K562 (cell line): ENCODE measurements at regions not wholly inside any gene's neighbourhood (a gene's known extent, or its start where the extent isn't known, plus 50 kb on each side); places are given as distances from the start of the nearest gene placed in this dataset.

ENCODE experiments used
- ATAC-seq: fragments of 200-7000 bp; cut with Tn5 transposase; 3 replicates; pipeline ENCODE4 v1.9.1; 2020; ENCODE audit warnings: moderate library complexity
- BruUV-seq: library from RNA; stranded (reverse); fragments of 400-500 nt; replicated peaks from 2 replicates; lab custom pipeline; 2021; lab: Mats Ljungman, UMichigan
- CTCF ChIA-PET: fragments of 300-600 bp; formaldehyde crosslinking; extraction: SDS; loops from one replicate; lab custom pipeline; 2021; ENCODE audit warnings: low intra/inter-chr PET ratio; lab: Yijun Ruan, JAX
- POLR2A ChIA-PET: fragments of 300-600, 350-650 bp; sonication (Branson Sonifier 250); formaldehyde crosslinking; extraction: SDS; loops from one replicate; lab custom pipeline; 2021; ENCODE audit warnings: antibody characterized with exemption, inconsistent platforms; lab: Yijun Ruan, JAX
- DNase-seq, 4 experiments: peaks; one replicate each; pipeline versions ENCODE4 v3.0.0 to v3.0.0-alpha.2; 2011 to 2018; ENCODE audit warnings: low spot score in 3 of 4, mixed read lengths in 3 of 4; ENCODE audit errors: extremely low read depth in 1 of 4
- FAIRE-seq: peaks from 2 replicates; lab custom pipeline; 2011; peaks lifted over from hg19 to GRCh38; lab: Jason Lieb, UNC
- H2AFZ ChIP-seq: 2 replicates; pipeline ENCODE4 v1.6.0; 2011; ENCODE audit warnings: low read depth, low read length, control low read depth, inconsistent platforms
- H3K27ac ChIP-seq: fragments of 200-600 bp; 3 replicates; pipeline ENCODE4 v1.8.0; 2011; ENCODE audit warnings: low read depth, mild to moderate bottlenecking, control low read depth, inconsistent platforms, low read length, moderate library complexity, mixed read lengths; ENCODE audit errors: extremely low read depth
- H3K27me3 ChIP-seq, 2 experiments: fragments of 300-600 bp in 1 of 2; 2 replicates in 1 of 2; 3 replicates in 1 of 2; pipeline versions ENCODE4 v1.6.0 to v1.8.0; 2011; ENCODE audit warnings: inconsistent platforms in 2 of 2, low read length in 2 of 2, mild to moderate bottlenecking in 1 of 2, mixed read lengths in 1 of 2, moderate library complexity in 1 of 2; ENCODE audit not compliant: control insufficient read depth in 2 of 2, insufficient read depth in 2 of 2
- H3K36me3 ChIP-seq: fragments of 300-600 bp; 3 replicates; pipeline ENCODE4 v1.8.0; 2011; ENCODE audit warnings: mild to moderate bottlenecking, low read length, inconsistent platforms; ENCODE audit not compliant: control insufficient read depth, insufficient read depth
- H3K4me1 ChIP-seq, 2 experiments: fragments of 200-600 bp in 1 of 2; replicated peaks in 1 of 2; 2 replicates in 1 of 2; 3 replicates in 1 of 2; pipeline versions ENCODE4 v1.5.1 to v1.8.0; 2011; ENCODE audit warnings: inconsistent platforms in 2 of 2, low read length in 2 of 2, mild to moderate bottlenecking in 1 of 2, mixed read lengths in 1 of 2, moderate library complexity in 1 of 2; ENCODE audit not compliant: control insufficient read depth in 2 of 2, insufficient read depth in 2 of 2
- H3K4me2 ChIP-seq: 2 replicates; pipeline ENCODE4 v1.6.1; 2011; ENCODE audit warnings: low read length, control low read depth, inconsistent platforms, mixed read lengths; ENCODE audit not compliant: insufficient read depth
- H3K4me3 ChIP-seq: fragments of 200-600 bp; sonication (generic), shearing (Covaris generic); 2 replicates; pipeline ENCODE4 v1.5.1; 2016; ENCODE audit warnings: control low read depth, inconsistent platforms
- H3K79me2 ChIP-seq: fragments of 200-600 bp; 3 replicates; pipeline ENCODE4 v1.8.0; 2011; ENCODE audit warnings: low read length, inconsistent platforms; ENCODE audit not compliant: control insufficient read depth, insufficient read depth
- H3K9ac ChIP-seq, 2 experiments: 2 replicates each; pipeline versions ENCODE4 v1.6.0 to v1.6.1; 2011; ENCODE audit warnings: low read depth in 2 of 2, low read length in 2 of 2, control low read depth in 1 of 2, inconsistent platforms in 1 of 2, mild to moderate bottlenecking in 1 of 2, mixed read lengths in 1 of 2; ENCODE audit not compliant: insufficient read depth in 1 of 2
- H3K9me1 ChIP-seq: one replicate; pipeline ENCODE4 v1.6.0; 2011; ENCODE audit warnings: inconsistent platforms, mild to moderate bottlenecking, low read length, moderate library complexity; ENCODE audit not compliant: control insufficient read depth, insufficient read depth
- H3K9me3 ChIP-seq: replicated peaks from 2 replicates; pipeline ENCODE4 v1.5.1; 2011; ENCODE audit warnings: low read depth, low read length, inconsistent platforms; ENCODE audit not compliant: control insufficient read depth, insufficient read depth
- H4K20me1 ChIP-seq: replicated peaks from 2 replicates; pipeline ENCODE4 v1.6.1; 2011; ENCODE audit warnings: low read length, inconsistent platforms, mixed read lengths; ENCODE audit not compliant: control insufficient read depth, insufficient read depth
- ATF2 ChIP-seq: sonication (generic); formaldehyde crosslinking; IDR thresholded peaks from 2 replicates; pipeline ENCODE4 v1.8.1; 2022; ENCODE audit warnings: missing genetic modification reagents
- ETS2 ChIP-seq: IDR thresholded peaks from 2 replicates; pipeline ENCODE4 v1.6.1; 2016; ENCODE audit warnings: borderline replicate concordance, missing genetic modification characterization, mild to moderate bottlenecking, moderate library complexity, missing compliant biosample characterization; ENCODE audit not compliant: poor library complexity, severe bottlenecking
- GABPB1 ChIP-seq: sonication (generic); formaldehyde crosslinking; IDR thresholded peaks from 2 replicates; pipeline ENCODE4 v1.8.0; 2022; ENCODE audit warnings: mild to moderate bottlenecking, missing genetic modification reagents
- HDAC6 ChIP-seq: IDR thresholded peaks from 2 replicates; pipeline ENCODE4 v1.6.1; 2012; ENCODE audit warnings: low read depth, mild to moderate bottlenecking, control low read depth, inconsistent platforms, low read length, moderate library complexity
- JUND ChIP-seq, 2 experiments: IDR thresholded peaks; 2 replicates in 1 of 2; 3 replicates in 1 of 2; pipeline ENCODE4 v1.6.1; 2011; ENCODE audit warnings: borderline replicate concordance in 2 of 2, low read depth in 2 of 2, low read length in 2 of 2, improper control_type of control experiment in 1 of 2, missing biosample characterization in 1 of 2, missing genetic modification characterization in 1 of 2, missing genetic modification reagents in 1 of 2
- L3MBTL2 ChIP-seq: fragments of 450-650 bp; IDR thresholded peaks from 2 replicates; pipeline ENCODE4 v1.6.1; 2016; ENCODE audit warnings: mild to moderate bottlenecking, moderate library complexity
- PPARD ChIP-seq: fragments of 250-450 bp; sonication (Bioruptor Pico); IDR thresholded peaks from 2 replicates; pipeline ENCODE4 v1.8.0; 2022; ENCODE audit warnings: inconsistent platforms, mild to moderate bottlenecking, moderate library complexity
- TAF1 ChIP-seq: IDR thresholded peaks from 2 replicates; pipeline ENCODE4 v1.6.1; 2011; ENCODE audit warnings: mild to moderate bottlenecking, low read length, moderate library complexity; ENCODE audit not compliant: insufficient read depth, control insufficient read depth, severe bottlenecking; ENCODE audit errors: extremely low read depth
- TEAD2 ChIP-seq: fragments of 450-650 bp; IDR thresholded peaks from 2 replicates; pipeline ENCODE4 v1.6.1; 2016; ENCODE audit warnings: missing genetic modification characterization, control low read depth, missing compliant biosample characterization
- ZBTB9 ChIP-seq: fragments of 450-650 bp; formaldehyde crosslinking; IDR thresholded peaks from 2 replicates; pipeline ENCODE4 v1.4.0; 2020; ENCODE audit warnings: mild to moderate bottlenecking, moderate library complexity
- ZNF175 ChIP-seq: fragments of 200-800 bp; sonication (Bioruptor generic); IDR thresholded peaks from 2 replicates; pipeline ENCODE4 v1.6.1; 2016; ENCODE audit warnings: low read depth, mild to moderate bottlenecking, missing genetic modification characterization, missing compliant biosample characterization
- WGBS: fragments of 100-300 bp; shearing (Covaris generic); methylation state at CpG from one replicate; pipeline ENCODE4 v1.1.6; 2016; ENCODE audit warnings: low coverage, mixed read lengths; ENCODE audit not compliant: insufficient coverage; ENCODE audit errors: missing lambda C conversion rate; 5-methylcytosine and 5-hydroxymethylcytosine counted together
- in situ Hi-C: fragments of 300-500 bp; cut with MboI; formaldehyde crosslinking; loops from 4 replicates; pipeline ENCODE4 v1.15.0; 2018; ENCODE audit warnings: inconsistent platforms, mixed read lengths
- intact Hi-C: fragments of 100-400 bp; cut with micrococcal nuclease; formaldehyde crosslinking; loops from 2 replicates; pipeline ENCODE4 v1.14.2; 2022
- TF ChIP-seq, protein P1 (sequence below): fragments of 450-650 bp; IDR thresholded peaks from 2 replicates; pipeline ENCODE4 v1.7.1; 2018; ENCODE audit warnings: mild to moderate bottlenecking, low read depth; ENCODE audit not compliant: partially characterized antibody
- TF ChIP-seq, protein P2 (sequence below): fragments of 250-450 bp; sonication (Bioruptor Pico); IDR thresholded peaks from 2 replicates; pipeline ENCODE4 v1.5.0; 2021
- TF ChIP-seq, protein P3 (sequence below): fragments of 450-650 bp; IDR thresholded peaks from 2 replicates; pipeline ENCODE4 v1.6.1; 2016; ENCODE audit warnings: borderline replicate concordance

GRCh38 chr6:71393471-71393870 lies 104.9 kb downstream of the OGFRL1 start:
- H3K9me3 ChIP-seq = no peaks in the 10 kb centered on the region
- intact Hi-C loops = no loop called here
- BruUV-seq = no TSS peak
- no peak overlapping the region for H3K9ac ChIP-seq
- no peak overlapping the region for H3K27ac ChIP-seq
- ATAC-seq = no peak
- no peak overlapping the region for H3K4me3 ChIP-seq
- DNase-seq = no peak
- CTCF ChIA-PET = no interaction called here
- 0% methylated on average over 1 of the region's 1 CpG for WGBS
- no peaks in the 10 kb centered on the region for H3K36me3 ChIP-seq
- in situ Hi-C loops = no loop called here
- POLR2A ChIA-PET = no interaction called here
- no peak for FAIRE-seq
- no peaks in the 10 kb centered on the region for H3K27me3 ChIP-seq
- H3K4me2 ChIP-seq = no peak overlapping the region
- H4K20me1 ChIP-seq = no peaks in the 10 kb centered on the region
- H3K79me2 ChIP-seq = no peaks in the 10 kb centered on the region
- H3K4me1 ChIP-seq = no peaks in the 10 kb centered on the region
- H2AFZ ChIP-seq = no peak overlapping the region
- no peaks in the 10 kb centered on the region for H3K9me1 ChIP-seq
- TF ChIP-seq TEAD2 (tag) (no peak), L3MBTL2 (no peak), GABPB1 (no peak), JUND (IDR thresholded peaks at IDR 0.05; ENCODE audit: borderline replicate concordance, low read depth, low read length) (no peak), JUND (tag; IDR thresholded peaks at IDR 0.05; ENCODE audit: borderline replicate concordance, low read depth, low read length) (no peak), PPARD (CRISPR knock-in tag) (no peak), ETS2 (no peak), ATF2 (CRISPR knock-in tag) (no peak), ZNF175 (no peak), TAF1 (no peak), HDAC6 (no peak), ZBTB9 (CRISPR knock-in tag) (no peak)
- TF ChIP-seq, protein P1, sequence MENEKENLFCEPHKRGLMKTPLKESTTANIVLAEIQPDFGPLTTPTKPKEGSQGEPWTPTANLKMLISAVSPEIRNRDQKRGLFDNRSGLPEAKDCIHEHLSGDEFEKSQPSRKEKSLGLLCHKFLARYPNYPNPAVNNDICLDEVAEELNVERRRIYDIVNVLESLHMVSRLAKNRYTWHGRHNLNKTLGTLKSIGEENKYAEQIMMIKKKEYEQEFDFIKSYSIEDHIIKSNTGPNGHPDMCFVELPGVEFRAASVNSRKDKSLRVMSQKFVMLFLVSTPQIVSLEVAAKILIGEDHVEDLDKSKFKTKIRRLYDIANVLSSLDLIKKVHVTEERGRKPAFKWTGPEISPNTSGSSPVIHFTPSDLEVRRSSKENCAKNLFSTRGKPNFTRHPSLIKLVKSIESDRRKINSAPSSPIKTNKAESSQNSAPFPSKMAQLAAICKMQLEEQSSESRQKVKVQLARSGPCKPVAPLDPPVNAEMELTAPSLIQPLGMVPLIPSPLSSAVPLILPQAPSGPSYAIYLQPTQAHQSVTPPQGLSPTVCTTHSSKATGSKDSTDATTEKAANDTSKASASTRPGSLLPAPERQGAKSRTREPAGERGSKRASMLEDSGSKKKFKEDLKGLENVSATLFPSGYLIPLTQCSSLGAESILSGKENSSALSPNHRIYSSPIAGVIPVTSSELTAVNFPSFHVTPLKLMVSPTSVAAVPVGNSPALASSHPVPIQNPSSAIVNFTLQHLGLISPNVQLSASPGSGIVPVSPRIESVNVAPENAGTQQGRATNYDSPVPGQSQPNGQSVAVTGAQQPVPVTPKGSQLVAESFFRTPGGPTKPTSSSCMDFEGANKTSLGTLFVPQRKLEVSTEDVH = no peak
- TF ChIP-seq, protein P2, sequence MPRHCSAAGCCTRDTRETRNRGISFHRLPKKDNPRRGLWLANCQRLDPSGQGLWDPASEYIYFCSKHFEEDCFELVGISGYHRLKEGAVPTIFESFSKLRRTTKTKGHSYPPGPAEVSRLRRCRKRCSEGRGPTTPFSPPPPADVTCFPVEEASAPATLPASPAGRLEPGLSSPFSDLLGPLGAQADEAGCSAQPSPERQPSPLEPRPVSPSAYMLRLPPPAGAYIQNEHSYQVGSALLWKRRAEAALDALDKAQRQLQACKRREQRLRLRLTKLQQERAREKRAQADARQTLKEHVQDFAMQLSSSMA (CRISPR knock-in tag) = no peak
- TF ChIP-seq, protein P3, sequence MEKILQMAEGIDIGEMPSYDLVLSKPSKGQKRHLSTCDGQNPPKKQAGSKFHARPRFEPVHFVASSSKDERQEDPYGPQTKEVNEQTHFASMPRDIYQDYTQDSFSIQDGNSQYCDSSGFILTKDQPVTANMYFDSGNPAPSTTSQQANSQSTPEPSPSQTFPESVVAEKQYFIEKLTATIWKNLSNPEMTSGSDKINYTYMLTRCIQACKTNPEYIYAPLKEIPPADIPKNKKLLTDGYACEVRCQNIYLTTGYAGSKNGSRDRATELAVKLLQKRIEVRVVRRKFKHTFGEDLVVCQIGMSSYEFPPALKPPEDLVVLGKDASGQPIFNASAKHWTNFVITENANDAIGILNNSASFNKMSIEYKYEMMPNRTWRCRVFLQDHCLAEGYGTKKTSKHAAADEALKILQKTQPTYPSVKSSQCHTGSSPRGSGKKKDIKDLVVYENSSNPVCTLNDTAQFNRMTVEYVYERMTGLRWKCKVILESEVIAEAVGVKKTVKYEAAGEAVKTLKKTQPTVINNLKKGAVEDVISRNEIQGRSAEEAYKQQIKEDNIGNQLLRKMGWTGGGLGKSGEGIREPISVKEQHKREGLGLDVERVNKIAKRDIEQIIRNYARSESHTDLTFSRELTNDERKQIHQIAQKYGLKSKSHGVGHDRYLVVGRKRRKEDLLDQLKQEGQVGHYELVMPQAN = no peak
